Ishikawa (cell line): ENCODE measurements at regions not wholly inside any gene's neighbourhood (a gene's known extent, or its start where the extent isn't known, plus 50 kb on each side); places are given as distances from the start of the nearest gene placed in this dataset.

ENCODE experiments used
- CEBPB ChIP-seq: IDR thresholded peaks from 2 replicates; pipeline ENCODE4 v1.6.1; 2012
- CREB1 ChIP-seq: IDR thresholded peaks from 2 replicates; pipeline ENCODE4 v1.6.1; 2012; ENCODE audit warnings: low read depth
- EGR1 ChIP-seq: IDR thresholded peaks from 2 replicates; pipeline ENCODE4 v1.6.1; 2012
- EP300 ChIP-seq: IDR thresholded peaks from 2 replicates; pipeline ENCODE4 v1.6.1; 2012; ENCODE audit warnings: borderline replicate concordance
- FOXM1 ChIP-seq: IDR thresholded peaks from 2 replicates; pipeline ENCODE4 v1.6.1; 2012; ENCODE audit warnings: low read depth, borderline replicate concordance
- MAX ChIP-seq: IDR thresholded peaks from 2 replicates; pipeline ENCODE4 v1.6.1; 2012
- NFIC ChIP-seq: IDR thresholded peaks from 2 replicates; pipeline ENCODE4 v1.6.1; 2012
- RAD21 ChIP-seq: IDR thresholded peaks from 2 replicates; pipeline ENCODE4 v1.6.1; 2012; ENCODE audit warnings: low read depth
- REST ChIP-seq: IDR thresholded peaks from 2 replicates; pipeline ENCODE4 v1.6.1; 2012; ENCODE audit warnings: low read depth, mild to moderate bottlenecking
- TAF1 ChIP-seq: IDR thresholded peaks from 2 replicates; pipeline ENCODE4 v1.6.1; 2012; ENCODE audit warnings: low read depth, mild to moderate bottlenecking
- TCF12 ChIP-seq: IDR thresholded peaks from 2 replicates; pipeline ENCODE4 v1.6.1; 2012; ENCODE audit warnings: low read depth
- TEAD4 ChIP-seq: IDR thresholded peaks from 2 replicates; pipeline ENCODE4 v1.6.1; 2012
- YY1 ChIP-seq: IDR thresholded peaks from 2 replicates; pipeline ENCODE4 v1.6.1; 2012; ENCODE audit warnings: low read depth
- ZBTB7A ChIP-seq: IDR thresholded peaks from 2 replicates; pipeline ENCODE4 v1.6.1; 2012; ENCODE audit warnings: low read depth

GRCh38 chr21:14771593-14771992 is 225.5 kb upstream of the SAMSN1 start:
- TF ChIP-seq REST (no peak), YY1 (no peak), EP300 (no peak), TCF12 (no peak), ZBTB7A (no peak), RAD21 (no peak), CREB1 (no peak), MAX (no peak), TAF1 (no peak), EGR1 (no peak), FOXM1 (no peak), NFIC (no peak), TEAD4 (no peak), CEBPB (no peak)
